Peyer's patch (tissue), 4 donors: ENCODE measurements at regions not wholly inside any gene's neighbourhood (a gene's known extent, or its start where the extent isn't known, plus 50 kb on each side); places are given as distances from the start of the nearest gene placed in this dataset.

ENCODE experiments used
- CTCF ChIP-seq, 6 experiments: fragments of 450-650 bp in 4 of 6; fragments of 200-600 bp in 2 of 6; sonication (generic) in 1 of 6; IDR thresholded peaks; one replicate each; pipeline ENCODE4 v1.5.1; 2017 to 2019; ENCODE audit warnings: antibody characterized with exemption in 6 of 6, mild to moderate bottlenecking in 3 of 6, moderate library complexity in 1 of 6
- POLR2A ChIP-seq, 2 donors: fragments of 450-650 bp; IDR thresholded peaks; one replicate each; pipeline ENCODE4 v1.5.1; 2017; ENCODE audit warnings: antibody characterized with exemption in 2 of 2, mild to moderate bottlenecking in 2 of 2, moderate library complexity in 2 of 2

GRCh38 chr12:105738051-105738450 lies 400.7 kb downstream of the NUAK1 start:
- no peak for TF ChIP-seq CTCF (IDR thresholded peaks at IDR 0.05)
- no peak for TF ChIP-seq POLR2A (IDR thresholded peaks at IDR 0.05)
